Endothelial cell of umbilical vein (primary cell): ENCODE measurements at regions not wholly inside any gene's neighbourhood (a gene's known extent, or its start where the extent isn't known, plus 50 kb on each side); places are given as distances from the start of the nearest gene placed in this dataset.

ENCODE experiments used
- BruUV-seq: library from RNA; stranded (reverse); fragments of 400-500 nt; replicated peaks from 2 replicates; lab custom pipeline; 2021; lab: Mats Ljungman, UMichigan
- CTCF ChIA-PET: fragments of 300-600, 350-600 bp; sonication (Branson Sonifier 250); formaldehyde crosslinking; loops from one replicate; lab custom pipeline; 2021; ENCODE audit warnings: antibody characterized with exemption, inconsistent platforms; lab: Charles Lee
- POLR2A ChIA-PET: fragments of 300-600, 350-600 bp; sonication (Branson Sonifier 250); formaldehyde crosslinking; loops from one replicate; lab custom pipeline; 2021; ENCODE audit warnings: antibody characterized with exemption, inconsistent platforms; lab: Charles Lee
- DNase-seq: peaks from one replicate; pipeline ENCODE4 v3.0.0-alpha.2; 2011; ENCODE audit warnings: low read depth, low spot score
- FAIRE-seq: peaks from 2 replicates; lab custom pipeline; 2011; peaks lifted over from hg19 to GRCh38; lab: Jason Lieb, UNC
- H2AFZ ChIP-seq: 2 replicates; pipeline ENCODE4 v1.6.0; 2012; ENCODE audit warnings: low read depth, low read length, control low read depth, inconsistent platforms
- H3K27ac ChIP-seq: 2 replicates; pipeline ENCODE4 v1.5.1; 2011; ENCODE audit warnings: low read depth, mild to moderate bottlenecking, control low read depth, low read length, moderate library complexity; ENCODE audit not compliant: insufficient read depth
- H3K27me3 ChIP-seq, 2 experiments: 2 replicates each; pipeline versions ENCODE4 v1.6.0 to v1.6.1; 2011; ENCODE audit warnings: low read length in 2 of 2, mixed read lengths in 1 of 2; ENCODE audit not compliant: control insufficient read depth in 2 of 2, insufficient read depth in 2 of 2
- H3K36me3 ChIP-seq, 2 experiments: 2 replicates in 1 of 2; 3 replicates in 1 of 2; pipeline ENCODE4 v1.5.1; 2011; ENCODE audit warnings: low read length in 2 of 2, mild to moderate bottlenecking in 1 of 2, moderate library complexity in 1 of 2; ENCODE audit not compliant: control insufficient read depth in 2 of 2, insufficient read depth in 2 of 2; ENCODE audit errors: extremely low read depth in 1 of 2
- H3K4me1 ChIP-seq: 3 replicates; pipeline ENCODE4 v1.5.1; 2011; ENCODE audit warnings: mild to moderate bottlenecking, low read length; ENCODE audit not compliant: control insufficient read depth, insufficient read depth; ENCODE audit errors: extremely low read depth
- H3K4me2 ChIP-seq: 2 replicates; pipeline ENCODE4 v1.6.1; 2011; ENCODE audit warnings: low read length, control low read depth, mixed read lengths; ENCODE audit not compliant: insufficient read depth
- H3K4me3 ChIP-seq, 3 experiments: fragments of 200-600 bp in 1 of 3; sonication (generic), shearing (Covaris generic) in 1 of 3; replicated peaks in 1 of 3; 2 replicates each; pipeline ENCODE4 v1.5.1; 2011 to 2016; ENCODE audit warnings: control low read depth in 3 of 3, low read length in 3 of 3, mild to moderate bottlenecking in 2 of 3, inconsistent platforms in 1 of 3, low read depth in 1 of 3, moderate library complexity in 1 of 3; ENCODE audit not compliant: insufficient read depth in 1 of 3
- H3K79me2 ChIP-seq: 2 replicates; pipeline ENCODE4 v1.6.0; 2012; ENCODE audit warnings: low read length, inconsistent platforms; ENCODE audit not compliant: control insufficient read depth, insufficient read depth
- H3K9ac ChIP-seq: replicated peaks from 2 replicates; pipeline ENCODE3; 2011; ENCODE audit warnings: low read length, control low read depth; ENCODE audit not compliant: insufficient read depth; ENCODE audit errors: extremely low read depth
- H3K9me1 ChIP-seq: replicated peaks from 3 replicates; pipeline ENCODE4 v1.6.0; 2011; ENCODE audit warnings: mild to moderate bottlenecking, low read length; ENCODE audit not compliant: control insufficient read depth, insufficient read depth; ENCODE audit errors: extremely low read depth
- H3K9me3 ChIP-seq: replicated peaks from 2 replicates; pipeline ENCODE4 v1.5.1; 2012; ENCODE audit warnings: low read length, inconsistent platforms; ENCODE audit not compliant: control insufficient read depth, insufficient read depth
- H4K20me1 ChIP-seq: replicated peaks from 2 replicates; pipeline ENCODE3; 2011; ENCODE audit warnings: mild to moderate bottlenecking, low read length; ENCODE audit not compliant: control insufficient read depth, insufficient read depth; ENCODE audit errors: extremely low read depth
- EZH2 ChIP-seq: IDR thresholded peaks from 2 replicates; pipeline ENCODE4 v1.6.1; 2012; ENCODE audit warnings: borderline replicate concordance, low read depth, mild to moderate bottlenecking, moderate library complexity, low read length, inconsistent platforms; ENCODE audit not compliant: severe bottlenecking
- FOS ChIP-seq: IDR thresholded peaks from 2 replicates; pipeline ENCODE4 v1.6.1; 2011; ENCODE audit warnings: mild to moderate bottlenecking, low read length, moderate library complexity, borderline replicate concordance; ENCODE audit not compliant: insufficient read depth
- GATA2 ChIP-seq: IDR thresholded peaks from 2 replicates; pipeline ENCODE4 v1.7.0; 2011; ENCODE audit warnings: low read depth, mild to moderate bottlenecking, moderate library complexity, mixed read lengths, low read length; ENCODE audit not compliant: insufficient read length, insufficient read depth
- JUN ChIP-seq: IDR thresholded peaks from 2 replicates; pipeline ENCODE4 v1.6.1; 2011; ENCODE audit warnings: borderline replicate concordance, low read depth; ENCODE audit not compliant: insufficient read length, insufficient read depth
- MAX ChIP-seq: IDR thresholded peaks from 2 replicates; pipeline ENCODE4 v1.6.1; 2011; ENCODE audit not compliant: insufficient read depth, insufficient read length
- MYC ChIP-seq: IDR thresholded peaks from one replicate; pipeline ENCODE4 v1.6.1; 2011; ENCODE audit warnings: mild to moderate bottlenecking, low read depth, low read length
- POLR2A ChIP-seq: IDR thresholded peaks from 2 replicates; pipeline ENCODE4 v1.6.1; 2012; ENCODE audit warnings: low read depth, mild to moderate bottlenecking, control low read depth, low read length
- POLR2AphosphoS5 ChIP-seq: IDR thresholded peaks from 2 replicates; pipeline ENCODE4 v1.6.1; 2012; ENCODE audit warnings: low read depth, mild to moderate bottlenecking, control low read depth, low read length, moderate library complexity; ENCODE audit not compliant: insufficient read depth
- dilution Hi-C: fragments of 300-500 bp; cut with MboI; formaldehyde crosslinking; loops from one replicate; pipeline ENCODE4 v1.15.0; 2019; ENCODE audit warnings: low sequenced_read_pairs; ENCODE audit not compliant: extremely low pct_ligation_motif_present
- intact Hi-C: fragments of 100-400 bp; cut with micrococcal nuclease; formaldehyde crosslinking; loops from one replicate; pipeline ENCODE4 v1.10.0; 2022
- TF ChIP-seq, protein P1 (sequence below), 2 donors: IDR thresholded peaks; 1 replicate in 1 of 2; 2 replicates in 1 of 2; pipeline ENCODE4 v1.5.1; 2011; ENCODE audit warnings: low read length in 2 of 2, mild to moderate bottlenecking in 2 of 2, moderate library complexity in 2 of 2, control low read depth in 1 of 2, inconsistent platforms in 1 of 2, low read depth in 1 of 2; ENCODE audit not compliant: insufficient read depth in 1 of 2; ENCODE audit errors: extremely low read depth in 1 of 2

- no peaks in the 10 kb centered on the region for H3K9me1 ChIP-seq
- H3K9ac ChIP-seq = no peak overlapping the region
- no peak for TF ChIP-seq EZH2
- H3K27ac ChIP-seq = no peak overlapping the region
- peaks cover 2% of the 10 kb centered on the region for H3K4me1 ChIP-seq
- no peaks in the 10 kb centered on the region for H3K79me2 ChIP-seq
- H3K4me2 ChIP-seq = no peak overlapping the region
- ChIA-PET CTCF (no interaction called here), POLR2A (no interaction called here)
- H3K4me3 ChIP-seq = no peak overlapping the region
- no peaks in the 10 kb centered on the region for H3K36me3 ChIP-seq
- H3K9me3 ChIP-seq = no peaks in the 10 kb centered on the region
- DNase-seq = no peak
- no peaks in the 10 kb centered on the region for H3K27me3 ChIP-seq
- dilution Hi-C loops (no loop called here), intact Hi-C loops (no loop called here)
- H4K20me1 ChIP-seq = no peaks in the 10 kb centered on the region
- BruUV-seq = no TSS peak
- FAIRE-seq = no peak
- H2AFZ ChIP-seq = no peak overlapping the region
These were observed 249.5 kb downstream of the PRELID2 start for GRCh38 chr5:145585443-145586148.

DNA sequence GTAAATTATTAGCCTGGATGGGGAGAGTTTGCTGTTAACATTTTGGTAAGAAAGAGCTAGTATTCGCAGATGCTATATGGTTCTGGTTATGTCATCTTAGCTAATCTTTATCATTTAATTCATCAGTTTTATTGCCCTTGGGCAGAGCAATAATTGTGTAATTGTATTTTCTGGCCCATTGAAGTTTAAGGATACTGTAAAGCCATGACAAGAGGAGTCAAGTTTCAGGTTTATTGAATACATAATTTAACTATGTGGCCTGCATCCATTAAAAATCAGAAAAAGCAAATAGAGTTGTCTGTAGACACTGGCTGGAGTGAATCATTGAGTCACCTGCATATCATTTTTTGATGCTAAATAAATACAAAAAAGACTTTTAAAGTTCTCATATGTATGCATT lies 255.8 kb downstream of the PRELID2 start:
- H3K9me1 ChIP-seq = no peaks in the 10 kb centered on the region
- no peak for TF ChIP-seq FOS
- no peak for TF ChIP-seq EZH2
- TF ChIP-seq MYC = no peak
- no peak for TF ChIP-seq JUN
- TF ChIP-seq POLR2A = no peak
- no peak for TF ChIP-seq POLR2AphosphoS5
- no peak for TF ChIP-seq MAX
- TF ChIP-seq, protein P1, sequence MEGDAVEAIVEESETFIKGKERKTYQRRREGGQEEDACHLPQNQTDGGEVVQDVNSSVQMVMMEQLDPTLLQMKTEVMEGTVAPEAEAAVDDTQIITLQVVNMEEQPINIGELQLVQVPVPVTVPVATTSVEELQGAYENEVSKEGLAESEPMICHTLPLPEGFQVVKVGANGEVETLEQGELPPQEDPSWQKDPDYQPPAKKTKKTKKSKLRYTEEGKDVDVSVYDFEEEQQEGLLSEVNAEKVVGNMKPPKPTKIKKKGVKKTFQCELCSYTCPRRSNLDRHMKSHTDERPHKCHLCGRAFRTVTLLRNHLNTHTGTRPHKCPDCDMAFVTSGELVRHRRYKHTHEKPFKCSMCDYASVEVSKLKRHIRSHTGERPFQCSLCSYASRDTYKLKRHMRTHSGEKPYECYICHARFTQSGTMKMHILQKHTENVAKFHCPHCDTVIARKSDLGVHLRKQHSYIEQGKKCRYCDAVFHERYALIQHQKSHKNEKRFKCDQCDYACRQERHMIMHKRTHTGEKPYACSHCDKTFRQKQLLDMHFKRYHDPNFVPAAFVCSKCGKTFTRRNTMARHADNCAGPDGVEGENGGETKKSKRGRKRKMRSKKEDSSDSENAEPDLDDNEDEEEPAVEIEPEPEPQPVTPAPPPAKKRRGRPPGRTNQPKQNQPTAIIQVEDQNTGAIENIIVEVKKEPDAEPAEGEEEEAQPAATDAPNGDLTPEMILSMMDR (IDR thresholded peaks at IDR 0.05; ENCODE audit: extremely low read depth in 1 of 2, insufficient read depth in 1 of 2, low read depth in 1 of 2, low read length in 2 of 2) = no peak
- no peak for TF ChIP-seq GATA2
- no peaks in the 10 kb centered on the region for H3K9me3 ChIP-seq
- no peak overlapping the region for H3K4me3 ChIP-seq
- no peak overlapping the region for H2AFZ ChIP-seq
- H3K79me2 ChIP-seq = no peaks in the 10 kb centered on the region
- no peaks in the 10 kb centered on the region for H3K36me3 ChIP-seq
- intact Hi-C loops = no loop called here
- DNase-seq (no peak), FAIRE-seq (no peak)
- H3K27me3 ChIP-seq = no peaks in the 10 kb centered on the region
- ChIA-PET POLR2A (no interaction called here), CTCF (no interaction called here)
- H3K4me2 ChIP-seq = no peak overlapping the region
- H4K20me1 ChIP-seq = no peaks in the 10 kb centered on the region
- no TSS peak for BruUV-seq
- H3K27ac ChIP-seq = no peak overlapping the region
- no peaks in the 10 kb centered on the region for H3K4me1 ChIP-seq
- no peak overlapping the region for H3K9ac ChIP-seq
- dilution Hi-C loops = no loop called here
